ENCODE measurements at regions not wholly inside any gene's neighbourhood (a gene's known extent, or its start where the extent isn't known, plus 50 kb on each side); places are given as distances from the start of the nearest gene placed in this dataset.

- H3K27ac ChIP-seq: no peak overlapping the region
- H3K9ac ChIP-seq: no peak overlapping the region
- no peak overlapping the region for H3K4me3 ChIP-seq
- no peak overlapping the region for H2AFZ ChIP-seq
- H3K36me3 ChIP-seq (ENCODE audit: low read depth): no peaks in the 10 kb centered on the region
- H3K27me3 ChIP-seq (replicated peaks; ENCODE audit: insufficient read depth): no peaks in the 10 kb centered on the region
- in situ Hi-C loops (cut with MboI): no loop called here
- WGBS, 2 experiments (ENCODE audit: low coverage in 1 of 2, low lambda C conversion rate in 2 of 2, missing lambda C conversion rate in 2 of 2): 20 to 21% methylated on average over 21 of the region's 21 CpGs
- no peak for DNase-seq
- no peaks in the 10 kb centered on the region for H3K9me3 ChIP-seq (ENCODE audit: low read depth)
- no peak overlapping the region for H3K4me2 ChIP-seq (ENCODE audit: unreplicated experiment)
- no peaks in the 10 kb centered on the region for H4K20me1 ChIP-seq (ENCODE audit: insufficient read depth)
- H3F3A ChIP-seq (ENCODE audit: insufficient read depth): no peaks in the 10 kb centered on the region
- no peaks in the 10 kb centered on the region for H3K4me1 ChIP-seq (ENCODE audit: insufficient read depth)
- H3K79me2 ChIP-seq (ENCODE audit: insufficient read depth): no peaks in the 10 kb centered on the region
- no peaks in the 10 kb centered on the region for H3K9me2 ChIP-seq (ENCODE audit: insufficient read depth)
- TF ChIP-seq EZH2 (IDR thresholded peaks at IDR 0.05; ENCODE audit: insufficient read depth, poor library complexity, severe bottlenecking): no peak
- no peak for TF ChIP-seq EZH2phosphoT487 (IDR thresholded peaks at IDR 0.05; ENCODE audit: insufficient read depth, low read depth)
These were observed 412.3 kb downstream of the BRD1 start for GRCh38 chr22:49415151-49415951.

- no peaks in the 10 kb centered on the region for H3K27me3 ChIP-seq (replicated peaks; ENCODE audit: insufficient read depth)
- no peak overlapping the region for H3K4me2 ChIP-seq (ENCODE audit: unreplicated experiment)
- no peaks in the 10 kb centered on the region for H3K36me3 ChIP-seq (ENCODE audit: low read depth)
- no peaks in the 10 kb centered on the region for H3K4me1 ChIP-seq (ENCODE audit: insufficient read depth)
- in situ Hi-C loops (cut with MboI): no loop called here
- DNase-seq: no peak
- no peaks in the 10 kb centered on the region for H3K9me2 ChIP-seq (ENCODE audit: insufficient read depth)
- no peaks in the 10 kb centered on the region for H3K9me3 ChIP-seq (ENCODE audit: low read depth)
- no peak overlapping the region for H3K4me3 ChIP-seq
- H4K20me1 ChIP-seq (ENCODE audit: insufficient read depth): no peaks in the 10 kb centered on the region
- TF ChIP-seq EZH2 (IDR thresholded peaks at IDR 0.05; ENCODE audit: insufficient read depth, poor library complexity, severe bottlenecking): no peak
- TF ChIP-seq EZH2phosphoT487 (IDR thresholded peaks at IDR 0.05; ENCODE audit: insufficient read depth, low read depth): no peak
- H2AFZ ChIP-seq: no peak overlapping the region
- no peak overlapping the region for H3K9ac ChIP-seq
- 11 to 16% methylated on average over 7 to 9 of the region's 9 CpGs for WGBS, 2 experiments (ENCODE audit: low coverage in 1 of 2, low lambda C conversion rate in 2 of 2, missing lambda C conversion rate in 2 of 2)
- no peak overlapping the region for H3K27ac ChIP-seq
- H3F3A ChIP-seq (ENCODE audit: insufficient read depth): no peaks in the 10 kb centered on the region
- no peaks in the 10 kb centered on the region for H3K79me2 ChIP-seq (ENCODE audit: insufficient read depth)
These were observed 414.1 kb downstream of the BRD1 start for GRCh38 chr22:49413551-49413950.

- no peak for DNase-seq
- Histone ChIP-seq H3K9me2 (ENCODE audit: insufficient read depth) (no peaks in the 10 kb centered on the region), H3K9me3 (ENCODE audit: low read depth) (no peaks in the 10 kb centered on the region), H3K4me2 (ENCODE audit: unreplicated experiment) (no peak overlapping the region), H2AFZ (no peak overlapping the region), H3K9ac (no peak overlapping the region), H3F3A (ENCODE audit: insufficient read depth) (no peaks in the 10 kb centered on the region), H3K79me2 (ENCODE audit: insufficient read depth) (no peaks in the 10 kb centered on the region), H3K4me3 (no peak overlapping the region), H4K20me1 (ENCODE audit: insufficient read depth) (no peaks in the 10 kb centered on the region), H3K27ac (no peak overlapping the region), H3K36me3 (ENCODE audit: low read depth) (no peaks in the 10 kb centered on the region), H3K4me1 (ENCODE audit: insufficient read depth) (no peaks in the 10 kb centered on the region), H3K27me3 (replicated peaks; ENCODE audit: insufficient read depth) (no peaks in the 10 kb centered on the region)
- no peak for TF ChIP-seq EZH2 (IDR thresholded peaks at IDR 0.05; ENCODE audit: insufficient read depth, poor library complexity, severe bottlenecking)
- 38 to 49% methylated on average over 8 of the region's 8 CpGs for WGBS, 2 experiments (ENCODE audit: low coverage in 1 of 2, low lambda C conversion rate in 2 of 2, missing lambda C conversion rate in 2 of 2)
- in situ Hi-C loops (cut with MboI): no loop called here
These were observed 414.5 kb downstream of the BRD1 start for GRCh38 chr22:49413146-49413545.

- Histone ChIP-seq H3F3A (ENCODE audit: insufficient read depth) (no peaks in the 10 kb centered on the region), H3K9me2 (ENCODE audit: insufficient read depth) (no peaks in the 10 kb centered on the region), H3K4me2 (ENCODE audit: unreplicated experiment) (no peak overlapping the region), H3K9ac (no peak overlapping the region), H3K36me3 (ENCODE audit: low read depth) (no peaks in the 10 kb centered on the region), H3K79me2 (ENCODE audit: insufficient read depth) (no peaks in the 10 kb centered on the region), H4K20me1 (ENCODE audit: insufficient read depth) (no peaks in the 10 kb centered on the region), H3K4me1 (ENCODE audit: insufficient read depth) (no peaks in the 10 kb centered on the region), H3K9me3 (ENCODE audit: low read depth) (no peaks in the 10 kb centered on the region), H3K27me3 (replicated peaks; ENCODE audit: insufficient read depth) (no peaks in the 10 kb centered on the region), H3K27ac (no peak overlapping the region), H2AFZ (no peak overlapping the region), H3K4me3 (no peak overlapping the region)
- TF ChIP-seq EZH2phosphoT487 (IDR thresholded peaks at IDR 0.05; ENCODE audit: insufficient read depth, low read depth) (no peak), EZH2 (IDR thresholded peaks at IDR 0.05; ENCODE audit: insufficient read depth, poor library complexity, severe bottlenecking) (no peak)
- DNase-seq: no peak
- 19 to 21% methylated on average over 13 of the region's 13 CpGs for WGBS, 2 experiments (ENCODE audit: low coverage in 1 of 2, low lambda C conversion rate in 2 of 2, missing lambda C conversion rate in 2 of 2)
- in situ Hi-C loops (cut with MboI): no loop called here
These were observed 415.4 kb downstream of the BRD1 start for GRCh38 chr22:49412236-49412635.
